Embryonic facial prominence (tissue), 1 donor: ENCODE measurements at regions not wholly inside any gene's neighbourhood (a gene's known extent, or its start where the extent isn't known, plus 50 kb on each side); places are given as distances from the start of the nearest gene placed in this dataset.
"Not testable (repeated sequence)": the region's sequence is repeated elsewhere in the genome, so short reads cannot be mapped to it uniquely, and the experiment has no call there.

ENCODE experiments used
- DNase-seq: peaks from one replicate; pipeline ENCODE4 v3.0.0-alpha.2; 2016; ENCODE audit errors: extremely low spot score

- DNase-seq: no peak
Observed at GRCh38 chr6:19892260-19892659, 55.1 kb downstream of the ID4 start.

- DNase-seq: no peak
Observed at GRCh38 chr6:19895866-19896692, 58.9 kb downstream of the ID4 start.

- no peak for DNase-seq
Observed at GRCh38 chr6:19896693-19897010, 59.5 kb downstream of the ID4 start.

- no peak for DNase-seq
Observed at GRCh38 chr6:19898141-19898740, 61.1 kb downstream of the ID4 start.

GRCh38 chr6:19902201-19902600 lies 65.0 kb downstream of the ID4 start:
- DNase-seq: no peak

- not testable (repeated sequence) for DNase-seq
Observed at GRCh38 chr6:19904408-19904807, 67.2 kb downstream of the ID4 start.

- no peak for DNase-seq
Observed at GRCh38 chr6:19905584-19905983, 68.4 kb downstream of the ID4 start.

- no peak for DNase-seq
Observed at GRCh38 chr6:19906171-19906570, 69.0 kb downstream of the ID4 start.

- no peak for DNase-seq
Observed at GRCh38 chr6:19911223-19911622, 74.1 kb downstream of the ID4 start.

- no peak for DNase-seq
Observed at GRCh38 chr6:19918436-19918835, 81.3 kb downstream of the ID4 start.

- no peak for DNase-seq
Observed at GRCh38 chr6:19921786-19922185, 84.6 kb downstream of the ID4 start.

- no peak for DNase-seq
Observed at GRCh38 chr6:19925533-19925932, 88.4 kb downstream of the ID4 start.

GRCh38 chr6:19928461-19928860 lies 91.3 kb downstream of the ID4 start:
- no peak for DNase-seq

GRCh38 chr6:19929312-19929711 lies 92.1 kb downstream of the ID4 start:
- no peak for DNase-seq

GRCh38 chr6:19934996-19935591 lies 97.9 kb downstream of the ID4 start:
- DNase-seq: no peak

- not testable (repeated sequence) for DNase-seq
Observed at GRCh38 chr6:19939321-19939720, 102.2 kb downstream of the ID4 start.

GRCh38 chr6:19939926-19940325 lies 102.8 kb downstream of the ID4 start:
- DNase-seq: not testable (repeated sequence)

- no peak for DNase-seq
Observed at GRCh38 chr6:19943042-19943441, 105.9 kb downstream of the ID4 start.

GRCh38 chr6:19945843-19946358 lies 108.7 kb downstream of the ID4 start:
- no peak for DNase-seq

GRCh38 chr6:19949155-19949554 lies 112.0 kb downstream of the ID4 start:
- no peak for DNase-seq

- DNase-seq: no peak
Observed at GRCh38 chr6:19964115-19964514, 126.9 kb downstream of the ID4 start.

- DNase-seq: no peak
Observed at GRCh38 chr6:19968201-19968600, 131.0 kb downstream of the ID4 start.

GRCh38 chr6:19972221-19972620 lies 135.1 kb downstream of the ID4 start:
- no peak for DNase-seq
